Upper lobe of left lung (tissue), 6 donors: ENCODE measurements at regions not wholly inside any gene's neighbourhood (a gene's known extent, or its start where the extent isn't known, plus 50 kb on each side); places are given as distances from the start of the nearest gene placed in this dataset.
"Not testable (repeated sequence)": the region's sequence is repeated elsewhere in the genome, so short reads cannot be mapped to it uniquely, and the experiment has no call there.

Experiments
- ATAC-seq, 2 donors: fragments of 200-7000 bp; cut with Tn5 transposase; one replicate each; pipeline ENCODE4 v1.9.1; 2022; ENCODE audit warnings: mild to moderate bottlenecking in 2 of 2, moderate library complexity in 2 of 2; ENCODE audit not compliant: low FRiP score in 2 of 2
- DNase-seq, 2 donors: peaks; one replicate each; pipeline ENCODE4 v3.0.0-alpha.2; 2019 to 2020
- H3K27ac ChIP-seq, 4 donors: fragments of 200-600 bp; sonication (generic); one replicate each; pipeline ENCODE4 v1.5.1; 2016 to 2019
- H3K27me3 ChIP-seq, 4 donors: fragments of 200-600 bp; sonication (generic); one replicate each; pipeline ENCODE4 v1.5.1; 2017 to 2019
- H3K36me3 ChIP-seq, 4 donors: fragments of 200-600 bp; sonication (generic); one replicate each; pipeline ENCODE4 v1.5.1; 2016 to 2019
- H3K4me1 ChIP-seq, 4 donors: fragments of 200-600 bp; sonication (generic); one replicate each; pipeline ENCODE4 v1.5.1; 2018 to 2019
- H3K4me3 ChIP-seq, 4 donors: fragments of 200-600 bp; sonication (generic); one replicate each; pipeline ENCODE4 v1.5.1; 2017 to 2019; ENCODE audit warnings: mild to moderate bottlenecking in 2 of 4, moderate library complexity in 1 of 4
- H3K9me3 ChIP-seq, 4 donors: fragments of 200-600 bp; sonication (generic); one replicate each; pipeline ENCODE4 v1.5.1; 2018 to 2019
- EP300 ChIP-seq, 4 donors: sonication (generic); formaldehyde crosslinking; IDR thresholded peaks; one replicate each; pipeline ENCODE4 v1.5.1; 2017; ENCODE audit warnings: antibody characterized with exemption in 4 of 4, control low read depth in 2 of 4
- POLR2A ChIP-seq, 4 donors: fragments of 450-650 bp; IDR thresholded peaks; one replicate each; pipeline ENCODE4 v1.5.1; 2016 to 2017; ENCODE audit warnings: antibody characterized with exemption in 4 of 4, mild to moderate bottlenecking in 2 of 4
- POLR2AphosphoS5 ChIP-seq, 2 donors: sonication (generic); formaldehyde crosslinking; IDR thresholded peaks; one replicate each; pipeline ENCODE4 v1.5.1; 2017; ENCODE audit warnings: antibody characterized with exemption in 2 of 2
- WGBS, 2 donors: methylation state at CpG; one replicate each; pipeline ENCODE4 v1.1.5; 2017 to 2018; 5-methylcytosine and 5-hydroxymethylcytosine counted together
- TF ChIP-seq, protein P1 (sequence below), 6 experiments: fragments of 450-650 bp in 4 of 6; fragments of 200-600 bp in 2 of 6; sonication (generic) in 2 of 6; IDR thresholded peaks; one replicate each; pipeline ENCODE4 v1.5.1; 2016 to 2019; ENCODE audit warnings: antibody characterized with exemption in 6 of 6
- donor health status: DM: no; HTN: no; CAD: no; lungs with moderate emphysema.
- donor health status: DM: no; HTN: yes; CAD: no; lungs with severe emphysema.

DNA sequence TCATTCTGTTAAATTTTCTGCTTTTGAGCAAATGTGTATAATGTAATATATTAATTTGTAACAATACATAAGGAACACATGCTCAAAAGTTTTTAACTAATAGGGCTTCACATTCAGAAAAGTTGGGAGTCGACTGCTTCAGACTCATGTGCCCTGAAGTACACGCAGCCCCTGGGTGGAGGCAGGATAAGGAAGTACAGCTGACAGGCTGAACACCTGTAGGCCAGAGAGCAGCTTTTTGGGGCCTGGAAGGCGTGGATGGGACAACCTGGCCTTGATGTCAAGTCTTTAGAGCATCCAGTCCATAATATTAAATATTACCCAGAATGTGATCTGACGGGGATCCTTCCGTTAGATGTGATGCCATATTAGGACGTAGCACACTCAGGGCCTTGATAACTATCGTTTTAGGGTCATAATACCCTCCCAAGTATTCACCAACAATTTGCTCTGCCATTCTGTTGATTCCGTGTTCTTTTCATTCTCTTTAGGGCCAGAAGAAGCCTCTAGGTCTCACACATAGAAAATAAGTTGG is 485.2 kb downstream of the SIPA1L2 start:
- Histone ChIP-seq H3K36me3 (no peaks in the 10 kb centered on the region), H3K27me3 (no peaks in the 10 kb centered on the region), H3K27ac (no peak overlapping the region), H3K4me3 (no peak overlapping the region), H3K9me3 (peaks cover 0 to 8% (median 0%) of the 10 kb centered on the region in 4 donors), H3K4me1 (no peaks in the 10 kb centered on the region)
- TF ChIP-seq POLR2A (IDR thresholded peaks at IDR 0.05), result no peak
- TF ChIP-seq, protein P1, sequence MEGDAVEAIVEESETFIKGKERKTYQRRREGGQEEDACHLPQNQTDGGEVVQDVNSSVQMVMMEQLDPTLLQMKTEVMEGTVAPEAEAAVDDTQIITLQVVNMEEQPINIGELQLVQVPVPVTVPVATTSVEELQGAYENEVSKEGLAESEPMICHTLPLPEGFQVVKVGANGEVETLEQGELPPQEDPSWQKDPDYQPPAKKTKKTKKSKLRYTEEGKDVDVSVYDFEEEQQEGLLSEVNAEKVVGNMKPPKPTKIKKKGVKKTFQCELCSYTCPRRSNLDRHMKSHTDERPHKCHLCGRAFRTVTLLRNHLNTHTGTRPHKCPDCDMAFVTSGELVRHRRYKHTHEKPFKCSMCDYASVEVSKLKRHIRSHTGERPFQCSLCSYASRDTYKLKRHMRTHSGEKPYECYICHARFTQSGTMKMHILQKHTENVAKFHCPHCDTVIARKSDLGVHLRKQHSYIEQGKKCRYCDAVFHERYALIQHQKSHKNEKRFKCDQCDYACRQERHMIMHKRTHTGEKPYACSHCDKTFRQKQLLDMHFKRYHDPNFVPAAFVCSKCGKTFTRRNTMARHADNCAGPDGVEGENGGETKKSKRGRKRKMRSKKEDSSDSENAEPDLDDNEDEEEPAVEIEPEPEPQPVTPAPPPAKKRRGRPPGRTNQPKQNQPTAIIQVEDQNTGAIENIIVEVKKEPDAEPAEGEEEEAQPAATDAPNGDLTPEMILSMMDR (IDR thresholded peaks at IDR 0.05), result no peak
- no peak for TF ChIP-seq EP300 (IDR thresholded peaks at IDR 0.05)
- TF ChIP-seq POLR2AphosphoS5 (IDR thresholded peaks at IDR 0.05), result no peak
- ATAC-seq, result no peak
- WGBS, 2 donors, result 88 to 95% methylated on average over 8 of the region's 8 CpGs
- DNase-seq, result no peak

DNA sequence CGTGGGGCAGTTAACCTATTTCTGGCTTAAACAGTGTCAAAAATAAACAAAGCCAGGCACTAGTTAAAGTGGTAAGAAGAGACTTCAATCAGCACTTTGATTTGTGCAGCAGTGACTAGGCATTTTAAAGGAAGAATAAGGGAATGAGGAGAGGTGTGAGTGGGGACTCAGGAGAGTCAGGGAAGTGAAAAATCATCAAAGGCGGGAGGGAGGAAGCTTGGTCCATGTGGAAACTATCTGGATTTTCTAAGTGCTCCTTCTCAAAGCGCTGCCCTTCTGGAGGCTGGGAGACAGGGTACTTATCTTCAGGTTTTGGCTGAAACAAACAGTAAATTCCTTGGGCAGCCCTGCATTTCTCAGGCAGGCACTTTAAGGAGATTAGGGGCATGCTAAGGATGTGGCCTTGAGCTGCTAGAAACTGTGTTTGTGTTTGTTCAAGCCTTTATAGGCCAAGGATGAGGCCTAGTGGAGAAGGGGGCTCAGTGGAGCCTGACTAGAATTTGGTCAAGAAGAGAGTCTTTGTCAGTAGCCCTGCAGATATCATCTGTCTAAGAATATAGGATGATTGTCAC is 486.5 kb downstream of the SIPA1L2 start:
- H3K27ac ChIP-seq, result no peak overlapping the region
- DNase-seq, result no peak
- H3K9me3 ChIP-seq, result peaks cover 0 to 8% (median 0%) of the 10 kb centered on the region in 4 donors
- no peaks in the 10 kb centered on the region for H3K4me1 ChIP-seq
- peak in 1 of 2 donors; percentile 22 for ATAC-seq
- H3K4me3 ChIP-seq, result no peak overlapping the region
- no peaks in the 10 kb centered on the region for H3K27me3 ChIP-seq
- TF ChIP-seq, protein P1 (IDR thresholded peaks at IDR 0.05), result no peak
- TF ChIP-seq POLR2A (IDR thresholded peaks at IDR 0.05) (no peak), POLR2AphosphoS5 (IDR thresholded peaks at IDR 0.05) (no peak), EP300 (IDR thresholded peaks at IDR 0.05) (no peak)
- WGBS, 2 donors, result 76 to 80% methylated on average over 3 of the region's 3 CpGs
- H3K36me3 ChIP-seq, result no peaks in the 10 kb centered on the region

DNA sequence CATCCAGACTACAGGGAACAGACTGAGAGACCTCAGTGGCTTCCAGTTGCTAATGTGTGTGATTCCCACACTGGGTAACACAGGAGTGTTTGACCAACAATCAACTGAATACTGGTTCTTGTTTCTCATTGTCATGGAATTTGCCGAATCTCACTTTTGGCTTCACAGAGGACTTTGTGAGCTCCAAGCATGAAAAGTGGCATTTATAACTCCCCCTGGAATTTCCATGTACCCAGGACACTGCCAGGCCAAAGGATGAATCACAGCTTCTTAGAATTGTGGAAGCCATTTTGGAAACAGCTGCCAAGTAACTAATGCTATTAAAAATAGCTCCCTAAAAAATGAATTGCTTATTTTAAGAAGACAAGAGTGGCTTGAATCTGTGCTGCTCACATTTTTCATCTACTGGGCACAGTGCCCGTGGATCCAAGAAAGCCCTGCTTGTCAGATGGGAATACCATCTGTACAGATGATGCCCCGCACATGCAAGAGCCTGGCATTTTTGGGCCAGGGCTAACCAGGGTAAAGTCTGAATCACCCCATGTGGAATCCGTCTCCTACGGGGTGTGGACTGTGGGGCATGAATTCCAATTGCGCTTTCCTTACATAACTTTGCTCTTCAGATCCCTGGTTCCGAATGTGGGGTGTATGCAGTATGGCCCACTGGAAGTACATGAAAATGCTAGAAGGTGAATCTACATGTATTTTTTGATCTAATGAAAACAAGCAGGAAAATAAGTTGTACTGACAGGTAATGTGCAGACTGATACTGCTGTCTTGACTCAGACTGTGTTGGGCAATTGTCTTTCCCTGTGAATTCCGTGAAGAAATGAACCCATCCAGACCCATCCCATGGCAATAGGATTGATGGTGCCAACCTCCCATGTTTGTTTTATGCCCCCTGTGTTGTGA is 487.3 kb downstream of the SIPA1L2 start:
- no peaks in the 10 kb centered on the region for H3K36me3 ChIP-seq
- no peak for TF ChIP-seq POLR2A (IDR thresholded peaks at IDR 0.05)
- no peak for TF ChIP-seq POLR2AphosphoS5 (IDR thresholded peaks at IDR 0.05)
- TF ChIP-seq, protein P1 (IDR thresholded peaks at IDR 0.05), result no peak
- TF ChIP-seq EP300 (IDR thresholded peaks at IDR 0.05), result no peak
- peak in 1 of 2 donors; percentile 34 for ATAC-seq
- H3K27ac ChIP-seq, result no peak overlapping the region
- no peaks in the 10 kb centered on the region for H3K27me3 ChIP-seq
- DNase-seq, result no peak
- no peak overlapping the region for H3K4me3 ChIP-seq
- WGBS, 2 donors, result 74 to 78% methylated on average over 8 of the region's 8 CpGs
- no peaks in the 10 kb centered on the region for H3K4me1 ChIP-seq
- H3K9me3 ChIP-seq, result peaks cover 0 to 8% (median 0%) of the 10 kb centered on the region in 4 donors

DNA sequence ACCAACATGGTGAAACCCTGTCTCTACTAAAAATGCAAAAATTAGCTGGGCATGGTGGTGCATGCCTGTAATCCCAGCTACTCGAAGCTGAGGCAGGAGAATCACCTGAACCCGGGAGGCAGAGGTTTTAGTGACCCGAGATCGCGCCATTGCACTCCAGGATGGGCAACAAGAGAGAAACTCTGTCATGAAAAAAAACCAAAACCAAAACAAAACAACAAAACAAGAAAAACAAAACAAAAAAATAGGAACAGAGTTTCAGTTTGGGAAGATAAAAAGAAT is 488.8 kb downstream of the SIPA1L2 start:
- H3K36me3 ChIP-seq, H3K4me3 ChIP-seq, H3K27ac ChIP-seq, H3K27me3 ChIP-seq, H3K9me3 ChIP-seq, DNase-seq, ATAC-seq, H3K4me1 ChIP-seq: not testable (repeated sequence)
- 91 to 94% methylated on average over 5 of the region's 5 CpGs for WGBS, 2 donors

DNA sequence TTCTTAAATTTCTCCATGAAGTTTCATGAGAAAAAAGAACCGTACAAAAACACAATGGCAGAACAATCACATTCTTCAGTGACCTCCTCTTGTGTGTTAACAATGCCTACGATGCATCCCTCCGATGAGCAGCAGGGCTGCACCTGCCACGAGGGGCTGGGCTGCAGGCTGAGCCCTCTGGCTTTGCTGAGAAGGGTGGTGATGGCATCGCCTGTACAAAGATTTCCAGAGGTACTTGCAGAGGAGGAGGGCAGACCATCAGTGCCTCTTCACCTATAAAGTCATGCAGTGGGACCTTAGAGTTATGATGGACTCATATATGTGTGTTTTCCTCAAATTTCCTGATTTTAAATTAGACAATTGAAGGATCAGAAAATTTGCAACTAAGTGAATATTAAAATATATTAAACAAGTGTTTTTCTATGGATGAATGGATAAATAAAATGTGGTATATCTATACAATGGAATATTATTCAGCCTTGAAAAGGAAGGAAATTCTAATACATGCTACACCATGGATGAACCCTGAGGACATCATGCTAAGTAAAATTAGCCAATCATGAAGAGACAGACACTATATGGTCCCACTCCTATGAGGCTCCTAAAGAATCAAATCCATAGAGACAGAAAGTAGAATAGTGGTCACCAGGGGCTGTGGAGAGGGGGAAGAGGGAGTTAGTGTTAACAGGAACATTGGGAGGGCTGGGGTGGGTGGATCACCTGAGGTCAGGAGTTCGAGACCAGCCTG is 489.3 kb downstream of the SIPA1L2 start:
- 78 to 82% methylated on average over 6 of the region's 6 CpGs for WGBS, 2 donors
- H3K4me1 ChIP-seq, result no peaks in the 10 kb centered on the region
- no peak for ATAC-seq
- no peaks in the 10 kb centered on the region for H3K36me3 ChIP-seq
- H3K27me3 ChIP-seq, result no peaks in the 10 kb centered on the region
- TF ChIP-seq, protein P1 (IDR thresholded peaks at IDR 0.05), result no peak
- no peak for TF ChIP-seq POLR2A (IDR thresholded peaks at IDR 0.05)
- no peak for TF ChIP-seq POLR2AphosphoS5 (IDR thresholded peaks at IDR 0.05)
- no peak for TF ChIP-seq EP300 (IDR thresholded peaks at IDR 0.05)
- H3K27ac ChIP-seq, result no peak overlapping the region
- H3K4me3 ChIP-seq, result no peak overlapping the region
- H3K9me3 ChIP-seq, result peaks cover 0 to 8% (median 0%) of the 10 kb centered on the region in 4 donors
- DNase-seq, result peak in 1 of 2 donors; percentile 34
